Naive thymus-derived CD4-positive, alpha-beta T cell (primary cell): ENCODE measurements at regions not wholly inside any gene's neighbourhood (a gene's known extent, or its start where the extent isn't known, plus 50 kb on each side); places are given as distances from the start of the nearest gene placed in this dataset.

Experiments
- ATAC-seq: fragments of 150-1000 bp; cut with Tn5 transposase; 2 replicates; pipeline ENCODE4 v1.10.0; 2021; ENCODE audit warnings: mild to moderate bottlenecking, moderate library complexity
- CTCF ChIA-PET: fragments of 350-600 bp; sonication (Branson Sonifier 250); formaldehyde crosslinking; loops from one replicate; lab custom pipeline; 2021; ENCODE audit warnings: antibody characterized with exemption; lab: Charles Lee
- POLR2A ChIA-PET: fragments of 350-600 bp; sonication (Branson Sonifier 250); formaldehyde crosslinking; loops from one replicate; lab custom pipeline; 2021; ENCODE audit warnings: antibody characterized with exemption, inconsistent platforms; lab: Charles Lee
- DNase-seq, 9 donors: peaks; one replicate each; pipeline versions ENCODE4 v3.0.0 to v3.0.0-alpha.2; 2020 to 2022; ENCODE audit warnings: mixed read lengths in 1 of 9
- H3K27ac ChIP-seq: one replicate; pipeline ENCODE4 v1.7.0; 2013; ENCODE audit warnings: mild to moderate bottlenecking, low read depth, low read length, moderate library complexity
- H3K27me3 ChIP-seq, 2 donors: one replicate each; pipeline ENCODE4 v1.7.0; 2013; ENCODE audit warnings: low read length in 2 of 2, mild to moderate bottlenecking in 2 of 2, moderate library complexity in 2 of 2; ENCODE audit not compliant: control insufficient read depth in 2 of 2, insufficient read depth in 2 of 2
- H3K36me3 ChIP-seq, 3 experiments: 1 replicate in 2 of 3; 2 replicates in 1 of 3; pipeline ENCODE4 v1.7.0; 2013; ENCODE audit warnings: low read length in 3 of 3, mild to moderate bottlenecking in 3 of 3, moderate library complexity in 1 of 3; ENCODE audit not compliant: insufficient read depth in 3 of 3, control insufficient read depth in 2 of 3
- H3K4me1 ChIP-seq, 2 donors: one replicate each; pipeline ENCODE4 v1.7.0; 2013; ENCODE audit warnings: low read length in 2 of 2, mild to moderate bottlenecking in 2 of 2, moderate library complexity in 1 of 2; ENCODE audit not compliant: control insufficient read depth in 2 of 2, insufficient read depth in 2 of 2
- H3K4me3 ChIP-seq: 2 replicates; pipeline ENCODE4 v1.7.0; 2013; ENCODE audit warnings: mild to moderate bottlenecking, low read length
- H3K9me3 ChIP-seq, 3 experiments: 1 replicate in 2 of 3; 2 replicates in 1 of 3; pipeline ENCODE4 v1.7.0; 2013; ENCODE audit warnings: low read length in 3 of 3; ENCODE audit not compliant: control insufficient read depth in 2 of 3
- H3K27ac Mint-ChIP-seq, 9 donors: one replicate each; pipeline ENCODE4 v1.8.0; 2020 to 2022; ENCODE audit warnings: mixed read lengths in 9 of 9, mild to moderate bottlenecking in 8 of 9, moderate library complexity in 5 of 9, inconsistent platforms in 2 of 9
- H3K27me3 Mint-ChIP-seq, 5 donors: one replicate each; pipeline ENCODE4 v1.8.0; 2021 to 2022; ENCODE audit warnings: mixed read lengths in 5 of 5, mild to moderate bottlenecking in 1 of 5
- H3K36me3 Mint-ChIP-seq, 5 donors: one replicate each; pipeline ENCODE4 v1.8.0; 2020 to 2022; ENCODE audit warnings: mixed read lengths in 5 of 5, mild to moderate bottlenecking in 3 of 5, inconsistent platforms in 1 of 5
- H3K4me1 Mint-ChIP-seq, 7 donors: one replicate each; pipeline ENCODE4 v1.8.0; 2020 to 2022; ENCODE audit warnings: mixed read lengths in 7 of 7, mild to moderate bottlenecking in 3 of 7, inconsistent platforms in 1 of 7
- H3K4me3 Mint-ChIP-seq, 10 donors: one replicate each; pipeline ENCODE4 v1.8.0; 2020 to 2022; ENCODE audit warnings: mild to moderate bottlenecking in 10 of 10, mixed read lengths in 10 of 10, moderate library complexity in 6 of 10, inconsistent platforms in 2 of 10
- H3K9me3 Mint-ChIP-seq, 11 donors: one replicate each; pipeline ENCODE4 v1.8.0; 2020 to 2022; ENCODE audit warnings: mixed read lengths in 11 of 11, mild to moderate bottlenecking in 4 of 11, inconsistent platforms in 1 of 11, moderate library complexity in 1 of 11
- intact Hi-C, 2 donors: fragments of 100-400 bp; cut with micrococcal nuclease; formaldehyde crosslinking; loops; one replicate each; pipeline ENCODE4 v1.15.1; 2023

DNA sequence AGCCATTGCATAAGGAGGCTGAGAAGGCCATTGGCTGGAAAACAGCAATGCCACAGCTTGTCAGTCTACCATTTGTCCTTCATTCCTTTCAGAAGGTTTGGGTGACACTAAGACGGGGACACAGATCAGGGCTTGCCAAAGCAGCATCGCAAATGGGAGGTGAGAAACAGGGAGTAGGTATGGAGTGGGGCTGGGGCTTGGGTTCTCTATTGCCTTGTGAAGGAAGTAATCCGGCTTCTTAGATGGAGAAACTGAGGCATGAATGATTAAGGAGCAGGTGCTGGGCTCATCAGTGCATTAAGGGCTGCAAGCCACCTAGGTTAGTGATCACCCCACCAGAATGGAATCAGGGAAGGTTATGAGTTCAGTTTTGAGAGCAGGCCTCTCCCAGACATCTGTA is 115.6 kb upstream of the NMNAT3 start:
- POLR2A ChIA-PET, result no interaction called here

DNA sequence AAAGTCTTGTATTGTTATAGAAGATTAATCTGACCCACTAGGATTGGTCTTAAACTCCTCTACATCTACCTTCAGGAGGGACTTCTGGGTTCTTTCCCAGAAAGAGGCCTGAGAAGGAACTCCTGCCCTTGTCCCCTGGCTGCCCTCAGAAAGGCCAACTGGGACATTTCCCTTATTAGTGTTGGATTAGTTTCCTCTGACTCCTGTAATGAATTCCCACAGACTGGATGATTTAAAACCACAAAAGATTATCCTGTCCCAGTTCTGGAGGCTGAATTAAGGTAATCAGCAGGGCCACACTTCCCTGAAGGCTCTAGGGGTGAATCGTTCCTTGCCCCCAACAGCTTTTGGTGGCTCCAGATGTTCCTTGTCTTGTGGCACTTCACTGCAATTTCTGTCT is 102.8 kb upstream of the NMNAT3 start:
- POLR2A ChIA-PET, result no interaction called here

More for the DNA sequence above, 115.6 kb upstream of the NMNAT3 start:
- CTCF ChIA-PET, result no interaction called here
- H3K27ac ChIP-seq, result no peak overlapping the region
- Mint-ChIP-seq H3K36me3 (no peaks in the 10 kb centered on the region), H3K27ac (no peak overlapping the region), H3K4me1 (no peaks in the 10 kb centered on the region), H3K4me3 (no peak overlapping the region), H3K9me3 (peaks cover 0 to 12% (median 5%) of the 10 kb centered on the region in 11 donors), H3K27me3 (peaks cover 0 to 20% (median 8%) of the 10 kb centered on the region in 5 donors)
- no peaks in the 10 kb centered on the region for H3K36me3 ChIP-seq
- H3K9me3 ChIP-seq, result peaks cover 0 to 3% (median 0%) of the 10 kb centered on the region in 3 experiments
- H3K27me3 ChIP-seq, result no peaks in the 10 kb centered on the region
- DNase-seq, result no peak
- no peak overlapping the region for H3K4me3 ChIP-seq
- H3K4me1 ChIP-seq, result no peaks in the 10 kb centered on the region
- intact Hi-C loops, result no loop called here
- ATAC-seq, result no peak

DNA sequence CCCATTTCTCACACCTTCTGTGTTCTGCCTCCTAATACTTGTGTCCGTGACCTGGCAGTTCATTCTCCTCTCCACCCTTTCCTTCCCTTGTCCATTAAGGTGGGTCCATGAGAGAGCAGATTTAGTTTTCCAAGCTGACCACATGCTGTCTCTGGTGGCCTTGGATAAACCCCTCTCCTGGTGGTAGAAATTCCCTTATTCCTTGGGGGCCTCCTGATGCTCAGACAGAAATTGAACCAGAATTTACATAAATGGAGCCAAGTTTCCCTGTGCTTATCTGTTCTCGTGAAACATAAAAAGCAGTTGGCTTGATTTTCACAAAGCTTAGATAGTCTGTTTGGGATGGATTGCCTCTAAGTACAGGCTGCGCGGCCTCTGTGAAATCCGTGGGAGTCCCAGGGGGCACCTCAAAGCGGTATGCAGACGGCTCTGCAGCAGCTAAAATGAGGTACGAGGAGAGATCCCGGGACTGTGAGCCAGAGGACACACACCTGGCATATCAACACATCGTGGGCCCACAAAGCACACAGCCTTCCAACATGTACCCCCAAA is 101.0 kb upstream of the NMNAT3 start:
- Histone ChIP-seq H3K36me3 (no peaks in the 10 kb centered on the region), H3K27ac (no peak overlapping the region), H3K4me3 (no peak overlapping the region), H3K27me3 (no peaks in the 10 kb centered on the region), H3K9me3 (no peaks in the 10 kb centered on the region), H3K4me1 (no peaks in the 10 kb centered on the region)
- H3K27ac Mint-ChIP-seq, result no peak overlapping the region
- POLR2A ChIA-PET, result no interaction called here
- peaks cover 0 to 8% (median 3%) of the 10 kb centered on the region in 5 donors for H3K27me3 Mint-ChIP-seq
- no peaks in the 10 kb centered on the region for H3K36me3 Mint-ChIP-seq
- H3K4me1 Mint-ChIP-seq, result no peaks in the 10 kb centered on the region
- no peak for ATAC-seq
- intact Hi-C loops, result no loop called here
- CTCF ChIA-PET, result no interaction called here
- DNase-seq, result no peak
- no peak overlapping the region for H3K4me3 Mint-ChIP-seq
- H3K9me3 Mint-ChIP-seq, result no peaks in the 10 kb centered on the region

More for the DNA sequence above, 102.8 kb upstream of the NMNAT3 start:
- Mint-ChIP-seq H3K36me3 (no peaks in the 10 kb centered on the region), H3K4me1 (no peaks in the 10 kb centered on the region), H3K4me3 (no peak overlapping the region), H3K27ac (no peak overlapping the region), H3K27me3 (peaks cover 0 to 13% (median 6%) of the 10 kb centered on the region in 5 donors), H3K9me3 (no peaks in the 10 kb centered on the region)
- Histone ChIP-seq H3K27ac (no peak overlapping the region), H3K4me3 (no peak overlapping the region), H3K27me3 (no peaks in the 10 kb centered on the region), H3K4me1 (no peaks in the 10 kb centered on the region), H3K9me3 (no peaks in the 10 kb centered on the region), H3K36me3 (no peaks in the 10 kb centered on the region)
- no peak for DNase-seq
- intact Hi-C loops, result no loop called here
- ATAC-seq, result no peak
- CTCF ChIA-PET, result no interaction called here

DNA sequence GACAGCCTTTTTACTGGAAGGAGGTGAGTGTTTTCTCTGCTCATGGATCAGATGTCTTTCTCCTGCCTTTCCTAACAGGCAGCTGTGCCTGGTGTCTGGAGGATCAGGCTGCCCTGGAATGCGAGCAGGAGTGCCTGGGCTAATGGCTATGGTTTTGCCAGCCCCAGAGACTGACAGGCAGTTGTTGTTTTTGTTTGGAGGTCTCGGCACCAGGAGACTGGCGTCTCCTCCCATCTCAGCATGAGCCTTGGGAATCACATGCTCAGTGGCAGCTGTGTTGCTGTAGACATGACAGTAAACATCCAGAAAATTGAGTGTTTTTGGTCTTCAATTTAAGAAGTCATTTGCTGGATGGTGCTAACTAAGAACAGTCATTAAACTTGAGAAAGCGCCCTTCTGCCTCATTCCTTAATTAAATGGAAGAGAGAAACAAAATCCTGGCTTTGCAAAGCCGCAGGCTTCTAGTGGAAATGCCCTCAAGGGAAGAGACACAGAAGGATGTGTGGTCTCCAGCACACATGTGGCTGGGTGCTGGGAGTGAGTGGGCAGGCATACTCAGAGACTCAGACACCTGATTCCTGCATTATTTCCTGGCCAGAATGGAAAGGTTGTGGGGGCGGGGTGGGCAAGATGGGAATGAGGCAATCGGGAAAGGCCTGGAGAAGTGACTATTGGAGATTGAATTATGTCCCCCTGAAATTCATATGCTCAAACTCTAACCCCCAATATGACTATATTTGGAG is 97.0 kb upstream of the NMNAT3 start:
- H3K36me3 ChIP-seq, result no peaks in the 10 kb centered on the region
- no peaks in the 10 kb centered on the region for H3K9me3 ChIP-seq
- H3K4me1 ChIP-seq, result no peaks in the 10 kb centered on the region
- Mint-ChIP-seq H3K4me1 (peaks cover 0 to 2% (median 0%) of the 10 kb centered on the region in 7 donors), H3K36me3 (no peaks in the 10 kb centered on the region), H3K27me3 (peaks cover 0 to 16% (median 11%) of the 10 kb centered on the region in 5 donors), H3K4me3 (no peak overlapping the region), H3K9me3 (no peaks in the 10 kb centered on the region), H3K27ac (no peak overlapping the region)
- DNase-seq (no peak), ATAC-seq (no peak)
- POLR2A ChIA-PET, result no interaction called here
- intact Hi-C loops, result no loop called here
- H3K4me3 ChIP-seq, result no peak overlapping the region
- CTCF ChIA-PET, result no interaction called here
- H3K27ac ChIP-seq, result no peak overlapping the region
- no peaks in the 10 kb centered on the region for H3K27me3 ChIP-seq

DNA sequence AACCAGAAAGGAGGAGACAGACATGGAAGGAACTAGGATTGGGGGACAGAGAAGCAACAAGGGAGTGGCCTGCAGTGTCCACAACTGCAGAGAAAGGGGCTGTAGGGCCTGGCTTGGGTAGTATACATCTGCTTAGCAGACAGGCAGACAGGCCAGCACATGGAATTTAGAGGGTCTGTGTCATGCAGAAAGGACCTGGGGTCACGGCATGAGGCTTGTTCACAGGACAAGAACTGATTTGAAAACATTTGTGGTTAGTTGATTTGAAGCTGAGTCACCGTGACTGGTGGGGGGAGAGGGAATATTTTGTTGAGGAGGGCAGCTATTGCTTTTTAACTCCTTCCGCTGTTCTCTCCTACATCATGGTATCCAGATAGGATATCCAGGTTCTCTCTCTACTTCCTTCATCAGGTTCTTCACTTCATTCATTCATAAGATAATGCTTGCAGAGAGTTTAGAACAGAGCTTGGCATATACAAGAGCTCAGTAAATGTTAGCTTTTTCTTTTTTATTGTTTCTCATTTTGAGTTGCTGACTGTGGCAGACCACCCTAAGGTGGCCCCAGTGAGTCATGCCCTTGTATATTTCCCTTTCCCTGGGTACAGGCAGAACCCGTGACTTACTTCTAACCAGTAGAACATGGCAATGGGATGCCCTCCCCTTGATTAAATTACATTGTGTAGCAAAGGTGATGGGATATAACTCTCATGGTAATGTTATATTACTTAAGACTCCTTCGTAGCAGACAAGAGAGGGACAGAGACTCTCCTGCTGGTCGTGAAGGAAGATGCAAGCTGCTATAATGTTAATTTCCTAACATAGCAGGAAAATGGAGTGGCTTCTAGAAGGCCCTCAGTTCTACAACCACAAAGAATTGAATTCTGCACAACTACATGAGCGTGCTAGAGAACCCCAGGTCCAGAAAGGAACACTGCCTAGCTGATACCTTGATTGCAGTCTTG is 95.0 kb upstream of the NMNAT3 start:
- H3K27ac Mint-ChIP-seq, result no peak overlapping the region
- CTCF ChIA-PET, result no interaction called here
- no peak for ATAC-seq
- H3K4me1 Mint-ChIP-seq, result peaks cover 0 to 2% (median 0%) of the 10 kb centered on the region in 7 donors
- no peak overlapping the region for H3K4me3 ChIP-seq
- H3K36me3 Mint-ChIP-seq, result no peaks in the 10 kb centered on the region
- POLR2A ChIA-PET, result no interaction called here
- intact Hi-C loops, result no loop called here
- H3K27ac ChIP-seq, result no peak overlapping the region
- H3K9me3 ChIP-seq, result no peaks in the 10 kb centered on the region
- no peaks in the 10 kb centered on the region for H3K36me3 ChIP-seq
- H3K4me3 Mint-ChIP-seq, result no peak overlapping the region
- H3K27me3 Mint-ChIP-seq, result peaks cover 0 to 16% (median 10%) of the 10 kb centered on the region in 5 donors
- no peaks in the 10 kb centered on the region for H3K4me1 ChIP-seq
- DNase-seq, result no peak
- no peaks in the 10 kb centered on the region for H3K9me3 Mint-ChIP-seq
- no peaks in the 10 kb centered on the region for H3K27me3 ChIP-seq

DNA sequence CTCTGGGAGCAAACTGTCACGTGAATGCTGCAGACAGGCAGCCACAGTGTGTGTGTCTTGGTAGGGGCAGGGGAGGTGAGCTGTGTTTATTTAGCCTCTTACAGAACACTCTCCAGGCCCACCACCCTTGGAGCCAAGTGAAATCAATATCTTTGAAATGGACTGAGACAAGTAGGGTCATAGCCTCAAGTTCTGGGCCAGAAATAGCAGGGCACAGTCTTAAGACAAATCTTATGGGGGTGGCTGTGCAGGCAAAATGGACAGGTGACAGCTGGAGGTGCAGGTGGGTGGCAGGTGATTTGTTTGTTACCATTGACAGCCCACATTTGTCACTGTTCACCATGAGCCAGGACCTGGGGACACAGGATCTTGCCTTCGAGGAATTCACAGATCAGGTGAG is 93.6 kb upstream of the NMNAT3 start:
- POLR2A ChIA-PET, result no interaction called here
- peaks cover 0 to 2% (median 0%) of the 10 kb centered on the region in 7 donors for H3K4me1 Mint-ChIP-seq

More for the DNA sequence above, 93.6 kb upstream of the NMNAT3 start:
- no peaks in the 10 kb centered on the region for H3K36me3 ChIP-seq
- CTCF ChIA-PET, result no interaction called here
- Mint-ChIP-seq H3K27me3 (peaks cover 0 to 11% (median 9%) of the 10 kb centered on the region in 5 donors), H3K36me3 (no peaks in the 10 kb centered on the region), H3K4me3 (no peak overlapping the region), H3K27ac (no peak overlapping the region), H3K9me3 (no peaks in the 10 kb centered on the region)
- no peaks in the 10 kb centered on the region for H3K27me3 ChIP-seq
- H3K4me1 ChIP-seq, result no peaks in the 10 kb centered on the region
- intact Hi-C loops, result no loop called here
- H3K27ac ChIP-seq, result no peak overlapping the region
- DNase-seq (no peak), ATAC-seq (no peak)
- H3K9me3 ChIP-seq, result no peaks in the 10 kb centered on the region
- no peak overlapping the region for H3K4me3 ChIP-seq
